Fibroblast of peridontal ligament (primary cell): ENCODE measurements at regions not wholly inside any gene's neighbourhood (a gene's known extent, or its start where the extent isn't known, plus 50 kb on each side); places are given as distances from the start of the nearest gene placed in this dataset.

Experiments
- DNase-seq: peaks from one replicate; pipeline ENCODE4 v3.0.0-alpha.2; 2010; ENCODE audit errors: extremely low read depth

GRCh38 chr13:85742355-85742754, 56.9 kb downstream of the SLITRK6 start:
- DNase-seq: no peak

DNA sequence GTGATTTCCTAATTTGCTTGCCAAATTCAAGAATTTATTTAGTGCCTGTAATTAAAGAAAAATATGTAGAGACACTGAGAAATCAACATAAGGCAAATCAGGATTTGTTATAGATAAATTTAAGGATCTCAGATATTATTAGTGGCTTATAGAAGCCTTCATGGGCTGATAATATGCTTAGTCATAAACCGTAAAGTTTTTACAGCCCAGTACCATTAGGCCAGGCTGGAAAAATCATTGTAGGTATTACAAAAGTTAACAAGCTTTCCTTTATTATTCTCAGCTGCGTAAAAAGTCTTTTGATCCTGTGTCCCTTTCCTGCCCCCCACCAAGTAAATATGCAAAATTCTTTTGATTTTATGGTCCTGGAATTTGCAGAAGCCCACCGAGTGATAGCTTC, 58.2 kb downstream of the SLITRK6 start:
- DNase-seq: no peak

- no peak for DNase-seq
Measured at GRCh38 chr13:85738696-85739320, 60.4 kb downstream of the SLITRK6 start.

DNA sequence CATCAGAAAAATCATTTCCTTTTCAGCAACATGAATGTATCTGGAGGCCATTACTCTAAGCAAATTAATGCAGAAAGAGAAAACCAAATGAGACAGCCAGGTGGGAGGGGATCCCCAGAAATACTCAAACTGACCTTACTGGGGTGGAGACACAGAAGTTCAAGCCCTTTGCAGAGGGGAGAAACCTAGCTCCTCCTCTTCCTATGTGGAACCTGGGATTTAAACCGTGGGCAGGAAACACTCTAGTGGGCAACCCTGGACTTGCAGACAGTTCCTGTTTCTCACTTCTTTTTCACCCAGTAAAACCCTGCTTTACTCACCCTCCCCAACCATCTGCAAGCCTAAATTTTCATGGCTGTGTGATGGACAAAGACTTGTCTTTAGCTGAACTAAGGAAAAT, 61.3 kb downstream of the SLITRK6 start:
- no peak for DNase-seq

- peak; percentile 73 for DNase-seq
Measured at GRCh38 chr13:85729296-85729695, 69.9 kb downstream of the SLITRK6 start.

- peak; percentile 65 for DNase-seq
Measured at GRCh38 chr13:85728811-85729210, 70.4 kb downstream of the SLITRK6 start.

DNA sequence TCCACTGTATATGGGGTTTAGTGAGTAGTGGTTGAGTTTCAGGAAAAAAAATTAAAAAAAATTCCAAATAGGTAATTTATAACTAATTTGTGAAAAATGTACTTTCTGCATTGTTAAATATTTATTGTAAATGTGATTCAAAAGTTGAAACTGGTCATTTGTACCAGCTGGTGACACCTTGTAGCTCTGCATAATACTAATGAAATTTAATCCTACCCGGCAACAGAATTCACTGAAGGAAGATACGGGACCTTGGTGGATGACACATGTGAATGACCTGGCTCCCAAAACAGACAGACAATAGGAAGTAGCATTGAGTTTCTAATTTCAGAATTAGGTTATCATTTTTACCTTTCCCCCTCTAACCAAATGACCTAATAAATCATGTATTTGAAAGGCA, 73.8 kb downstream of the SLITRK6 start:
- no peak for DNase-seq

DNA sequence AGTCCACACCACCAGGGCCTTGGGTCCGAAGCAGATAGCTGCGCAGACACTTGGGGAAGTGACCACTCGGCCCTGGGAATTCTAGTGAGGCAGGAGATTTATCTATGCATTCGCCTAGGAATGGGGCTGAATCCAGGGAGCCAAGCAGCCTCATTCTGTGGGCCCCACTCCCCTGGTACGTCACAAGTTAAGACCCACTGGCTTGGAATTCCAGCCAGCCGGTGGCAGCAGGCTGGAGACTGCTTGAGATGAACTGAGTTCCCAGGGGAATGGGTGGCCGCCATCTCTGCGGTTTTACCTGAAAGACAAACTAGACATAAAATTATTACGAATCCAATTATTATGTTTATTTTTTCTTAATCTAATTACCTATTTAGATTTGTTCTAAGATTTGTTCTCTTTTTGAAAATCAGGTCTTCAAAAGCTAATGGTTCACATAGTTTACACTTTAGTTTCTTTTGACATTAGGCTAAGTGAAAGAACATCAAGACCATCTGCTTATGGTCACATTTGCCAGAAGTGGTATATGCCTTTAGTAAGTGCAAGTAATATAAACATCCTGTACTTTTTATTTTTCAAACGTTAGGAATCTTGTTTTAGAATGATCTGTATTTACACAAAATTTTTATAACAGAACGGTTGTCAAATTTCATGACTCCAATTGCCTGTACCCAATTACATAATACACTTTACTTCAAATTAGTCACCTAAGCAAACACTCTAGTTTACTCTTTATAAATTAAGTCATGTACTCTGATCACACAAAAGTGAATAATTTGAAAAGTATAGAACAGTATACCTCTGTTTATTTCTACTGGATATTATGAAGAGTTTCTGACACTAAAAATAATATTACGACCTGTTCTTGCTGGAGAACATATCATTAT, 74.4 kb downstream of the SLITRK6 start:
- peak; percentile 4 for DNase-seq

- DNase-seq: no peak
Measured at GRCh38 chr13:85719749-85720148, 79.5 kb downstream of the SLITRK6 start.

GRCh38 chr13:85717921-85718320, 81.3 kb downstream of the SLITRK6 start:
- no peak for DNase-seq

GRCh38 chr13:85710545-85710944, 88.7 kb downstream of the SLITRK6 start:
- DNase-seq: no peak

DNA sequence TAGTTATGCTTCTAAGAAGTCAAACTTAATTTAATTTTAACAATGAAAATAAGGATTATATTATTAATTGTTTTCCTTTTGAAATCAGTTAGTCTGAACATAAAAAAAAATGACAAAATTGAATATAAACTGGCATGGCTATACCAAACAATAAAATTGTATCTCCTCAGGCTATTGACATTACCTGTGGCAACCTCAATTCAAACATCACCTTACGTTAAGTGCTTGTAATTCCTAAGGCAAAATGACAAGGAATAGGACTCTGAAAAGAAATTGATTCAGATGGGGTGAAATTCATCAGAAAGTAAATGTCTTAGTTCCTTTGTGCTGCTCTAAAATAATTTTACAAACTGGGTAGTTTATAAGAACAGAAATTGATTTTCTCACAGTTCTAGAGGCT, 89.5 kb downstream of the SLITRK6 start:
- DNase-seq: no peak

- DNase-seq: peak; percentile 36
Measured at GRCh38 chr13:85709072-85709471, 90.1 kb downstream of the SLITRK6 start.

- DNase-seq: no peak
Measured at GRCh38 chr13:85700906-85701305, 98.3 kb downstream of the SLITRK6 start.

- DNase-seq: no peak
Measured at GRCh38 chr13:85698256-85698655, 101.0 kb downstream of the SLITRK6 start.

DNA sequence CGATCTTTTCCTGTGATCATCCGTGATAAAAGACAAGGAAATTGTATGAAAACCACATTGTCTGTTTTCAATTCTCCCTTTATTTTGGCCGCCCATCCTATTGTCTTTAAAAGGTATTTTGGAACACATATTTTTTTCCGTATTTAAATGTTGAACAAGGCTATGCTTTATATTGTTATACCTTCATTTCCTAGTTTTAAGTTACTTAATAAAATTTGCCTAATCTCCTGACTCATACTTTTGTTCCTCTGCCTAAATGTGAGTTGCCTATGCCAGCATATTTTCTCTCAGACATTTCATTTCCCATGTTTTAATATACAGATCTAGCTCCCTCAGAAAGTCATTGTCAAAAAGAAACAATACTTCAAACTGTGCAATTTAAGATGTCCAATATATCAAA, 104.2 kb downstream of the SLITRK6 start:
- DNase-seq: peak; percentile 4

DNA sequence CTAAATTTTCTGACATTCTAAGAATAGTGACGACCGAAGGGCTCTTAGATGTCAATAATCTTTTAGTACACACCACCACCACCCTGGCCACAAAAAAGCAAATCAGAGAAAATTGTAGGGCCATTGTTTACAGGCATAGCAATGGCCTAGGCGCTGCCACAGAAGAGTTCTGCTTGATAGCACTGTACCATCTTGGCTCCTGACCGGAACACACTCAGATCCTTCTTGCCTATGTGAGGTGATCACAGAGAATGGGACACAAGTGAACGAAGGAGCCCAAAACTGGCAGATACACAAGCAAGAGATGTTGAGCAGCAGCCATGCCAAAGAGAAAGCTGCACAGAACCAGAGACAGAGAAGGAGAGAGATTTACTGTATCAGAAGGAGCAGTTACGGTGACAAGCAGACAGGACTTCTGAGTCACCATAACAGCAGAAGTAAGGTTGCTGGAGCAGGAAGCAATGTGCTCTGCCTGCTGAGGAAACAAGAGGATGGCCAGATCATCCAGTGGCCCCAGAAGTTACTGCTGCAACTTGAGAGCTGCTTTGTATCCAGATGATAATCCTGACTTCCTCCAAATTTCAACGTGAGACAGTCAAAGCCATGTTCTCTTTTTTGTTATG, 105.2 kb downstream of the SLITRK6 start:
- DNase-seq: no peak

DNA sequence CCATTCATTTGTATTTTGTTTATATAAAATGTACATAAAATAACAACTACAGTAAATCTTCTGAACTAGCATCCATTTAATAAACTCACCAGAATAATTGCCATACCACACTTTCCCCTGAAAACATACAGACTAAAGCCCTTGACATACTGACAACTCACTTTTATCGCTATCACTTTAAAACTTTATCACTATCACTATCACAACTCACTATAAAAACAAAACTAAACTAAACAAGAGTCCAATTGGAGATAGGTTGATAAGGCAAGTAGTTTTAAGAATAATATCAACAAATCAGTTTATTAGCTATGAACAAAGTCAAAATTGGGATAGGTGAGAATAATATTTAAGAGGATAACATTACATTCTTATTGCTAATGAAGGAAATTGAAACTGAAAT, 108.9 kb downstream of the SLITRK6 start:
- DNase-seq: no peak

- no peak for DNase-seq
Measured at GRCh38 chr13:85685436-85685835, 113.8 kb downstream of the SLITRK6 start.

- DNase-seq: no peak
Measured at GRCh38 chr13:85675151-85675907, 123.9 kb downstream of the SLITRK6 start.

DNA sequence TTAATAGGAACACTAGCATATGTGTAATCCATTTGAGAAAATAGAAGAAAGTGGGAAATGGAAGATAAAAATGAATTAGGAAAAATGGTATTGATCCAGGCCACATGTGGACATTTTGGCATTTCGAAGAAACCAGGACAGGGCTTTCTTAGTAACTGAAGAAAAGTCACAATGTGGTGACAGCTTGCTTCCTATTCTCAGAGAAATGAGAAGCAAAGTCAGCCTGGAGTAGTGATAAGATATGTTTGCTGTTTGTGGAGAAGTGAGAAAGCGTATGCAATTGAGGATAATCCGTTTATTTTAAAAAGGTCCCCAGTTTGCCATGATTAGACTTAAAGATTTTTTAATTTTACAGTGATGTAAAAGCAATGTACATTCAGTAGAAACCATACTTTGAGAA, 127.9 kb downstream of the SLITRK6 start:
- DNase-seq: no peak

DNA sequence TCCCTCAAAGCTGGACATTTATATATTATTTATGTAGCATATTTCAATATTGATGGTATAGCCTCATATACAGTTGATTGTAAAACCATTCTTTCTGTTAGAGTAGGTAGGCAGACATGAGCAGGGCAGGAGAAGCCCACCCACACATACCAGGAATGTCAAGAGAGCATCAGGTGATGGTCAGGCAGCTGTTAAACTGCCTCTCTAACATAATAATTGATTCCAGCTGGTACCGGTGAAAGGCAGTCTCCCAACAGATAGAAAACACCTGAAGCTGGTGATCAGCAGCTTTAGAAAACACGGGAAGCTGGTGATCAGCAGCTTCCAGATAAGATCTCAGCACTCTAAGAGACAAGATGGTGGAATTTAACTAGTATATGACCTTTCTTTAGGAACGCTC, 132.9 kb downstream of the SLITRK6 start:
- no peak for DNase-seq
